MCF 10A (cell line): ENCODE measurements at regions not wholly inside any gene's neighbourhood (a gene's known extent, or its start where the extent isn't known, plus 50 kb on each side); places are given as distances from the start of the nearest gene placed in this dataset.
"Not testable (repeated sequence)": the region's sequence is repeated elsewhere in the genome, so short reads cannot be mapped to it uniquely, and the experiment has no call there.

Experiments
- BruUV-seq: library from RNA; stranded (reverse); fragments of 400-500 nt; replicated peaks from 2 replicates; lab custom pipeline; 2021; lab: Mats Ljungman, UMichigan
- CTCF ChIA-PET: fragments of 300-600 bp; sonication (Branson Sonifier 250); formaldehyde crosslinking; extraction: SDS; loops from one replicate; lab custom pipeline; 2021; ENCODE audit warnings: antibody characterized with exemption, inconsistent platforms; lab: Yijun Ruan, JAX
- POLR2A ChIA-PET: fragments of 300-600, 350-650 bp; sonication (Branson Sonifier 250); formaldehyde crosslinking; extraction: SDS; loops from one replicate; lab custom pipeline; 2020; ENCODE audit warnings: antibody characterized with exemption, inconsistent platforms; lab: Yijun Ruan, JAX
- DNase-seq: peaks from one replicate; pipeline ENCODE4 v3.0.0-alpha.2; 2018; ENCODE audit not compliant: unreplicated experiment
- H3K27ac Mint-ChIP-seq: one replicate; pipeline ENCODE4 v1.8.0; 2022; ENCODE audit warnings: mild to moderate bottlenecking, low read depth, mixed read lengths; ENCODE audit not compliant: unreplicated experiment
- H3K27me3 Mint-ChIP-seq: one replicate; pipeline ENCODE4 v1.8.0; 2022; ENCODE audit warnings: mixed read lengths; ENCODE audit not compliant: insufficient read depth, unreplicated experiment
- H3K36me3 Mint-ChIP-seq: one replicate; pipeline ENCODE4 v1.8.0; 2022; ENCODE audit warnings: mild to moderate bottlenecking, moderate library complexity, mixed read lengths; ENCODE audit not compliant: insufficient read depth, unreplicated experiment
- H3K4me1 Mint-ChIP-seq: one replicate; pipeline ENCODE4 v1.8.0; 2022; ENCODE audit warnings: mixed read lengths; ENCODE audit not compliant: insufficient read depth, unreplicated experiment
- H3K4me3 Mint-ChIP-seq: one replicate; pipeline ENCODE4 v1.8.0; 2022; ENCODE audit warnings: mild to moderate bottlenecking, moderate library complexity, mixed read lengths; ENCODE audit not compliant: unreplicated experiment
- H3K9me3 Mint-ChIP-seq: one replicate; pipeline ENCODE4 v1.8.0; 2022; ENCODE audit warnings: mixed read lengths; ENCODE audit not compliant: unreplicated experiment
- CTCF ChIP-seq: fragments of 200-600 bp; IDR thresholded peaks from one replicate; pipeline ENCODE4 v1.8.0; 2022; ENCODE audit warnings: antibody characterized with exemption, mild to moderate bottlenecking; ENCODE audit not compliant: unreplicated experiment
- intact Hi-C: fragments of 100-400 bp; cut with micrococcal nuclease; formaldehyde crosslinking; loops from 2 replicates; pipeline ENCODE4 v1.14.1; 2022

GRCh38 chr3:79954756-79955155, 187.0 kb upstream of the ROBO1 start:
- intact Hi-C loops, result no loop called here
- H3K4me3 Mint-ChIP-seq, result no peak overlapping the region
- ChIA-PET CTCF (interaction anchor here (1.0 kb wide), 1 partner anchor 8 kb away, joined by 3 read pairs; no protein-coding TSS in a partner anchor), POLR2A (interaction anchor here (1.0 kb wide), 1 partner anchor 17 kb away, joined by 3 read pairs; no protein-coding TSS in a partner anchor)
- no peaks in the 10 kb centered on the region for H3K27me3 Mint-ChIP-seq
- no TSS peak for BruUV-seq
- TF ChIP-seq CTCF, result no peak
- no peaks in the 10 kb centered on the region for H3K36me3 Mint-ChIP-seq
- H3K4me1 Mint-ChIP-seq, result no peaks in the 10 kb centered on the region
- no peak overlapping the region for H3K27ac Mint-ChIP-seq
- H3K9me3 Mint-ChIP-seq, result peaks cover 13% of the 10 kb centered on the region
- peak; percentile 16 for DNase-seq

GRCh38 chr3:79953591-79954101, 185.8 kb upstream of the ROBO1 start:
- H3K9me3 Mint-ChIP-seq, result peaks cover 13% of the 10 kb centered on the region
- intact Hi-C loops, result no loop called here
- POLR2A ChIA-PET, result no interaction called here
- H3K27me3 Mint-ChIP-seq, result no peaks in the 10 kb centered on the region
- no peak for TF ChIP-seq CTCF
- no peaks in the 10 kb centered on the region for H3K4me1 Mint-ChIP-seq
- CTCF ChIA-PET, result no interaction called here
- H3K4me3 Mint-ChIP-seq, result no peak overlapping the region
- DNase-seq, result no peak
- H3K36me3 Mint-ChIP-seq, result no peaks in the 10 kb centered on the region
- H3K27ac Mint-ChIP-seq, result no peak overlapping the region
- BruUV-seq, result no TSS peak

DNA sequence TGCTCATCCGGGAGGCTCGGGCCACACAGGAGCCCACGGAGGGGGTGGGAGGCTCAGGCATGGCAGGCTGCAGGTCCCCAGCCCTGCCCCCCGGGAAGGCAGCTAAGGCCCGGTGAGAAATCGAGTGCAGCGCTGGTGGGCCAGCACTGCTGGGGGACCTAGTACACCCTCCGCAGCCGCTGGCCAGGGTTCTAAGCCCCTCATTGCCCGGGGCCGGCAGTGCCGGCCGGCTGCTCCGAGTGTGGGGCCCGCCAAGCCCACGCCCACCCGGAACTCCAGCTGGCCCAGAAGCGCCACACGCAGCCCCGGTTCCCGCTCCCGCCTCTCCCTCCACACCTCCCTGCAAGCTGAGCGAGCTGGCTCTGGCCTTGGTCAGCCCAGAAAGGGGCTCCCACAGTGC, 183.6 kb upstream of the ROBO1 start:
- H3K27ac Mint-ChIP-seq, POLR2A ChIA-PET, CTCF ChIA-PET, BruUV-seq, H3K36me3 Mint-ChIP-seq, DNase-seq, H3K27me3 Mint-ChIP-seq, intact Hi-C loops, H3K9me3 Mint-ChIP-seq, H3K4me3 Mint-ChIP-seq, H3K4me1 Mint-ChIP-seq: not testable (repeated sequence)

- intact Hi-C loops, result no loop called here
- no TSS peak for BruUV-seq
- DNase-seq, result no peak
- no peak overlapping the region for H3K4me3 Mint-ChIP-seq
- H3K27me3 Mint-ChIP-seq, result no peaks in the 10 kb centered on the region
- no peaks in the 10 kb centered on the region for H3K4me1 Mint-ChIP-seq
- no peak overlapping the region for H3K27ac Mint-ChIP-seq
- no peak for TF ChIP-seq CTCF
- POLR2A ChIA-PET, result no interaction called here
- CTCF ChIA-PET, result no interaction called here
- H3K9me3 Mint-ChIP-seq, result peaks cover 8% of the 10 kb centered on the region
- H3K36me3 Mint-ChIP-seq, result no peaks in the 10 kb centered on the region
Measured at GRCh38 chr3:79947957-79948356, 180.2 kb upstream of the ROBO1 start.

GRCh38 chr3:79947469-79947868, 179.7 kb upstream of the ROBO1 start:
- intact Hi-C loops, result no loop called here
- Mint-ChIP-seq H3K4me1 (no peaks in the 10 kb centered on the region), H3K4me3 (no peak overlapping the region), H3K27ac (no peak overlapping the region), H3K27me3 (no peaks in the 10 kb centered on the region), H3K9me3 (peaks cover 8% of the 10 kb centered on the region), H3K36me3 (no peaks in the 10 kb centered on the region)
- no TSS peak for BruUV-seq
- no peak for TF ChIP-seq CTCF
- POLR2A ChIA-PET, result interaction anchor here (0.6 to 0.7 kb wide), 2 partner anchors 42 to 101 kb away, joined by 3 read pairs; no protein-coding TSS in a partner anchor
- CTCF ChIA-PET, result no interaction called here
- no peak for DNase-seq
